Activated T-helper 2 cell treated with anti-CD3 and anti-CD28 coated beads, Interferon-gamma antibody, Interleukin-2, Interleukin-4, amounts not matched to agents 10 μg/mL and 5 μg/mL and 100 μg/mL, durations not matched to agents 14 hours and 24 hours and 36 hours (primary cell): ENCODE measurements at regions not wholly inside any gene's neighbourhood (a gene's known extent, or its start where the extent isn't known, plus 50 kb on each side); places are given as distances from the start of the nearest gene placed in this dataset.

ENCODE experiments used
- DNase-seq: peaks from one replicate; pipeline ENCODE4 v3.0.0; 2021; ENCODE audit warnings: low spot score
- H3K27ac Mint-ChIP-seq: one replicate; pipeline ENCODE4 v1.8.0; 2021; ENCODE audit warnings: mixed read lengths
- H3K27me3 Mint-ChIP-seq: one replicate; pipeline ENCODE4 v1.8.0; 2021; ENCODE audit warnings: low read depth, mixed read lengths
- H3K36me3 Mint-ChIP-seq: one replicate; pipeline ENCODE4 v1.8.0; 2021; ENCODE audit warnings: low read depth, mixed read lengths
- H3K4me1 Mint-ChIP-seq: one replicate; pipeline ENCODE4 v1.8.0; 2021; ENCODE audit warnings: low read depth, mixed read lengths
- H3K4me3 Mint-ChIP-seq: one replicate; pipeline ENCODE4 v1.8.0; 2021; ENCODE audit warnings: low read depth, mild to moderate bottlenecking, moderate library complexity, mixed read lengths
- H3K9me3 Mint-ChIP-seq: one replicate; pipeline ENCODE4 v1.8.0; 2021; ENCODE audit warnings: mixed read lengths
- intact Hi-C: fragments of 100-400 bp; cut with micrococcal nuclease; formaldehyde crosslinking; loops from one replicate; pipeline ENCODE4 v1.15.1; 2023

DNA sequence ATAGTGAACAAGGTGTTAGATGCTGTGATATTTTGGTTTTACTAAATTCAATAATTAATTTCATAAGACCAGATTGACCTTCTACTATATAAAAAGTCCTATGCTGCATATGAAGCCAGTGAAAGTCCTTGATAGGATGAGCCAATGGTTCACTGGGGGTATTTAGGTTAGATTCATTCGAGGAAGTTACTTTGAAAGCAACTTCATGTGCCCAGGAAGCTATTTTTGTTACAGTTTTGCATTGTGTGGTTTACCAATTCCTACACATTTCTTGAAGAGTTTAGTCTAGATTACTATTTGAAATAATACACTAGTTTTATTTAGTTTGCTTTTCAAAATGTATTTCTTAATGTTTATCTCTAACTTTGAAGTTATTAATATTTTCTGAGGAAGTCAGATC, 58.5 kb upstream of the RMST start:
- H3K4me3 Mint-ChIP-seq = no peak overlapping the region
- H3K27me3 Mint-ChIP-seq = no peaks in the 10 kb centered on the region
- no peak overlapping the region for H3K27ac Mint-ChIP-seq
- intact Hi-C loops = loop anchor here (10.0 kb wide), 3 partner anchors 249 to 829 kb away; no protein-coding TSS in a partner anchor
- no peaks in the 10 kb centered on the region for H3K36me3 Mint-ChIP-seq
- H3K9me3 Mint-ChIP-seq = no peaks in the 10 kb centered on the region
- no peaks in the 10 kb centered on the region for H3K4me1 Mint-ChIP-seq
- no peak for DNase-seq

DNA sequence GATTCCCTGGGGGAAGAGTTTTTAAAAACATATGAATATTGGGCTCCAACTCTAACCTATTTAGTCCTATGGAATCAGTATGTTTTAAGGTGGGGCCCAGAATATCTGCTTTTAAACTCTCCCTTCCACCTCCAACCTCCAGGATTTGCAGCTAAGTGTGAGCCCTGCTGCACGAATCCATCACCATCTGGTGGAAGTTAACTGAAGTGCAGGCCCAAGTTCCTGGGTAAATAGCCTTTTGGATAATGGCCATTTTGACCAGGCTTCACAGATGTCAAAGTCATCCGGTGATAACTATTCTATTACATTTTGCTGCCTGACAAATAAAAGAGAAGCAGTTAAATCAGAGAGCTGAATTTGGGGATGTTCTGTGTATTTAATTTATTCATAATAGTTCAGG, 58.1 kb upstream of the RMST start:
- Mint-ChIP-seq H3K36me3 (no peaks in the 10 kb centered on the region), H3K4me1 (no peaks in the 10 kb centered on the region), H3K27ac (no peak overlapping the region), H3K27me3 (no peaks in the 10 kb centered on the region), H3K9me3 (no peaks in the 10 kb centered on the region), H3K4me3 (no peak overlapping the region)
- intact Hi-C loops = loop anchor here (10.0 kb wide), 3 partner anchors 250 to 830 kb away; no protein-coding TSS in a partner anchor
- DNase-seq = no peak

DNA sequence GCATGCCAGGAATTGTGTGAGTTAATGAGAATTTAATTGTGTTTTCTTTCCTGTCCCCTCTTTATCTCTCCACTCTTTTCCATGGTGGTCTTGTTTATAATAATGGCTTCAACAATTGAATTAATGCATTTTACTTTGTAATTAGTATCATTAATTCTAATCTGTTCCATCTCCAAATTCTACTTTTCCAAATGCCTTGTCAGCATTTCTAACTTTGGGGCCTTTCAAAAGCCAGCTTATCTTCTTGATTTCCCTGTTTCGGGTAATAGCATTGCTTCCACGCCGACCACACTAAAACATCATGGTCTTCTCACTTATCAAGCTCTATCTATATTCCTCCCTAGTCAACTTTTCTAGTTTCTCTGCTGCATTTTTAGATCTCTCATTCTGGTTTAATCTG, 54.2 kb upstream of the RMST start:
- no peaks in the 10 kb centered on the region for H3K9me3 Mint-ChIP-seq
- no peaks in the 10 kb centered on the region for H3K36me3 Mint-ChIP-seq
- H3K4me1 Mint-ChIP-seq = no peaks in the 10 kb centered on the region
- intact Hi-C loops = loop anchor here (10.0 kb wide), 3 partner anchors 254 to 834 kb away; no protein-coding TSS in a partner anchor
- H3K27me3 Mint-ChIP-seq = no peaks in the 10 kb centered on the region
- no peak overlapping the region for H3K4me3 Mint-ChIP-seq
- no peak overlapping the region for H3K27ac Mint-ChIP-seq
- no peak for DNase-seq

DNA sequence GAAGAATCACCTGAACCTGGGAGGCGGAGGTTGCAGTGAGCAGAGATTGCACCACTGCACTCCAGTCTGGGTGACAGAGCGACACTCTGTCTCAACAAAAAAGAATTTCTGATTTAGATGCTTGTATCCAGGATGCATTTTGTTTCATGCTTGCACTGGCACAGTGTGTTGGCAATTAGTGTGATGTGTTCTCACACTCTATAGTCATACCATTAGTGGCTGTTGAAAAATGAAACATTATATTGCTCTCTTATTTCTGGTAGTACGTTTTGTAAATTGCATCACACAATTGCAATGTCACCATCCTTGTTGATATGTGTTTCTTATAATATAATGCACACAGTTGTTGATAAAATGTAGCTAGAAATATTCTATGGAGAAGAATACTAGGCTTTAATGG, 51.3 kb upstream of the RMST start:
- H3K36me3 Mint-ChIP-seq = no peaks in the 10 kb centered on the region
- no peaks in the 10 kb centered on the region for H3K9me3 Mint-ChIP-seq
- intact Hi-C loops = no loop called here
- no peaks in the 10 kb centered on the region for H3K4me1 Mint-ChIP-seq
- no peak for DNase-seq
- H3K27me3 Mint-ChIP-seq = no peaks in the 10 kb centered on the region
- H3K27ac Mint-ChIP-seq = no peak overlapping the region
- H3K4me3 Mint-ChIP-seq = no peak overlapping the region
